Stimulated activated CD4-positive, alpha-beta T cell treated with anti-CD3 and anti-CD28 coated beads, TNF-alpha, amount 100 ng/mL, for 4 hours (primary cell): ENCODE measurements at regions not wholly inside any gene's neighbourhood (a gene's known extent, or its start where the extent isn't known, plus 50 kb on each side); places are given as distances from the start of the nearest gene placed in this dataset.
"Not testable (repeated sequence)": the region's sequence is repeated elsewhere in the genome, so short reads cannot be mapped to it uniquely, and the experiment has no call there.

ENCODE experiments used
- DNase-seq, 3 experiments: peaks; one replicate each; pipeline ENCODE4 v3.0.0-alpha.2; 2020; ENCODE audit warnings: low read depth in 3 of 3

- no peak for DNase-seq
Observed at GRCh38 chr11:12585861-12586260, 88.4 kb upstream of the TEAD1 start.

DNA sequence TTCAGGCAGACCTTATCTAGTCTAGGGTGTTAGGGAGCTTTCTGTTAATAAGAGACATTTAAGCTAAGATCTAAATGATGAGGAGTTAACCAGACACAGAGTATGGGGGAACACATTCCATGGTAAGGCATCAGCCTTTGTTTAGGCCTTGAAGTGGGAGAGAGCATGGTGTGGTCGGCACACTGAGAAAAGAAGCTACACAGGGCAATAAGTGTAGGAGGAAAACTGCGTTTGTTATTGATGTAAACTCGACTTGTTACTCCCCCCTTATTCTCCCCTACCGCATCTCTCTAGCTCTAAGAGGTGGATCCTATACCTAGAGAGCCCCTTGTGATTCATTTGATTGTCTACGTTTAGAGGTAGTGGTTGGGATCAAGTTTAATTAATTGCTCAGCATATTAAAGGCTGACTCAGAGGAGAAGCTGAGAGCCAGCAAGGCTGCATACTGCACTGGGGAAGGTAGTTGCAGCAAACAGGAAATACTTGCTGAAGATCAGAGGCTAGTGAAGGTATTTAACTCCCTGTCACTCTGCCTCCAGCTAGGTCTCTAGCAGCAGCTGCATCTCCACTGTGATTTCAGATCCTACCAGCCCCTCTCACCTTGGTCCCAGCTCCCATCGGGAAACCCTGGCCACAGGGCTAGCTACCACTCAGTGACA, 86.8 kb upstream of the TEAD1 start:
- DNase-seq, result no peak

DNA sequence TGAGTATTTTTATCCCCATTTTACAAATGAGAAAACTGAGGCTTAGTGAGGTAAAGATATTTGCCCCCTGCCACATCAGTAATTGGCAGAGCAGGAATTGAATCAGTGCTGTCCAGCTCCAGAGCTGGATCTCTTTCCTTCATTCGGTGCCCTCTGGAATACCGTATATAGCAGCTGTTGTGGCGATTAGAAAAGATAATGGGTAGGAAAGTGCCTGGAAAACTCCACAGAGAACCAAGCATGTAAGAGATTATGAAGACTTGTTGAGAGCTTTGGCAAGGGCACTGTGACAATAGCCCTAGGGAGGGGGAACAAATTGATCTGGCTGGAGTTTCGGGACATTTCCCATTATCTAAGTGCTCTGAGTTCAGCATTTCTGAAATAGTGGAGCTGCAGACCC, 82.5 kb upstream of the TEAD1 start:
- no peak for DNase-seq

GRCh38 chr11:12592283-12592682, 81.9 kb upstream of the TEAD1 start:
- no peak for DNase-seq

- DNase-seq, result not testable (repeated sequence)
Observed at GRCh38 chr11:12595089-12595847, 79.0 kb upstream of the TEAD1 start.

DNA sequence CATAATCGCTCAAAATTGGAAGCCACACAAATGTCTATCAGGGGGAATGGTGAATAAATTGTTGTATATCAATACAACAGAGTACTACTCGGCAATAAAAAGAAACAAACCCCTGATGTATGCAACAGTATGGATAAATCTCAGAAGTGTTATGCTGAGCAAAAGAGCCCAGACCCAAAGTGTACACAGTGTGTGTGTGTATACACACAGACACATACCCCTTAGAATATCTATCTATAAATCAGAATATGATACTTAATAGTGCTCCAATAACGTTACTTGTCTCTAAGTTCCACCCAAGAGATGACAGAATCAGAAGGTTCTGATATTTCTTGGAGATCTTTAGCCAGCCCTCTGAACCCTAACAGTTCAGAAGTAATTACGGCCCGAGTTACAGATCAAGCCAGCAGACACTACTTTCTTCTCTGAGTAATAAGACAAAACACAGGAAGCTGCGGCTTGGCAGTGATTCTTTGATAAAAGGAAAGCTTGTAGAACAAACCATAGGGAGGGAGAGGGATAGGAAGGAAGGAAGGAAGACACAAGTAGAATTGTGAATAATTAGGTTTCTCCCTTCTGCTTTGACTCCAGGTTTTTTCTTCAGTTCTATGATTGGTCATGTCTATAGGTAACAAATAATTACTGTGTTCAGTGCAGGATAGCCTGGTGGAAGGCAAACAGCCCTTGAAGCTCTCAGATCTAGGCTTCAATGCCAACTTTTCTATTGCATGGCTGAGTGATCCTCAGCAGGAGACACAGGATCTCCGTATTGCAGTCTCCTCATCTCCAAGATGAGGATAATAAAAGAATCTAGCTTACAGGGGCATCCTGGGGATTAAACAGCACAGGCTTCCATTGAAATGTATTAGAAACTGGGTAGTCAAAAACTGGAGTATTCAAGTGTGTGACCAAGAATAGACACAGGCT, 75.6 kb upstream of the TEAD1 start:
- DNase-seq, result no peak

DNA sequence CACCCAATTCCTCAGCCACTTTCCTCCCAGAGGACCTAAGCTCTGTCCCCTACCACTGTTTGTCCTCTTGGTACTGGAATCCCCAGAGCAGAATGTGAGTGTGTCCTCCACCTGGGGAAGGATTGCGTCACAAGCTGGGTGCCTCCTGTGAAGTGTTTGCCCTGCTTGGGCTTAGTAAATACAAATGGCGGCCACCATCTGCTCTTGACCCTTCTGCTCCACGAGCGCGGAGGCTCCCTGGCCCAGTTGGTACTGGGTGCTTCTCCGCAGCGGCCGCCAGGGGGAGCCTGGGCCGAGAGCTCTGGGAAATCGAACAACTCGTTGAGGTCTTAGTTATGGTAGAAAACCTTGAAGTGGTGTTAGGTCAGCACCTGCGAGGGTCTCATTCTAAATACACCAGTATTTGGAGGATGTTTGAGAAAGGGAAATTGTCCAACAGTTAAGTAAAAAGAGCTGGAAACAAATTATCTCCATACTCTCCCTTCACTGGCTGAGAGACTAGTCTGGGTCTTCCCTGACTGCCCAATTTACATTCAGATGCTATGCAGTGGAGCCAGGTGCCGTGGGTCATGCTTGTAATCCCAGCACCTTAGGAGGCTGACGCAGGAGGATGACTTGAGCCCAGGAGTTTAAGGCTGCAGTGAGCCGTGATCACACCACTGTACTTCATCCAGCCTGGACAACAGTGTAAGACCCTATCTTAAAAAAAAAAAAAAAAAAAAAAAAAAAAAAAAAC, 74.6 kb upstream of the TEAD1 start:
- DNase-seq, result peak in 2 of 3 experiments; percentile 9 to 21

- no peak for DNase-seq
Observed at GRCh38 chr11:12600829-12601228, 73.4 kb upstream of the TEAD1 start.

DNA sequence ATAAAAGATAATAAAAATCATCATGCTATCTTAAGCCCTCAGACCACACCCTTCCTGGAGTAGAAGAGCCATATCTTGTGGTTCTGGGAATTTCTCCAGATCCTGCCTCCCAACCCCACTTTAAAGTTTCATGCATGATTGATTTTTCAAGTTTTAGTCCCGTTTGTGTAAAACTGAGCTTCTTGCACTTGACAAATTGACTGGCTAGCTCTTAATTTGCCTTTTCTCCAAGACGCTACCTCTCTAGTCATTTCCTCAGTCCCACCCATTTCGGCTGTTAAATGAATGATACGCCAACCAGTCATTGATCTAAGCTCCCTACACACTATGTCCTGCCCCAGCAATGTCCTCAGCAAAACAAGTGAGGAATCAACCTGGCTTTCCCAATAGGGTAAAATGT, 71.8 kb upstream of the TEAD1 start:
- no peak for DNase-seq

GRCh38 chr11:12603143-12604088, 70.8 kb upstream of the TEAD1 start:
- no peak for DNase-seq

DNA sequence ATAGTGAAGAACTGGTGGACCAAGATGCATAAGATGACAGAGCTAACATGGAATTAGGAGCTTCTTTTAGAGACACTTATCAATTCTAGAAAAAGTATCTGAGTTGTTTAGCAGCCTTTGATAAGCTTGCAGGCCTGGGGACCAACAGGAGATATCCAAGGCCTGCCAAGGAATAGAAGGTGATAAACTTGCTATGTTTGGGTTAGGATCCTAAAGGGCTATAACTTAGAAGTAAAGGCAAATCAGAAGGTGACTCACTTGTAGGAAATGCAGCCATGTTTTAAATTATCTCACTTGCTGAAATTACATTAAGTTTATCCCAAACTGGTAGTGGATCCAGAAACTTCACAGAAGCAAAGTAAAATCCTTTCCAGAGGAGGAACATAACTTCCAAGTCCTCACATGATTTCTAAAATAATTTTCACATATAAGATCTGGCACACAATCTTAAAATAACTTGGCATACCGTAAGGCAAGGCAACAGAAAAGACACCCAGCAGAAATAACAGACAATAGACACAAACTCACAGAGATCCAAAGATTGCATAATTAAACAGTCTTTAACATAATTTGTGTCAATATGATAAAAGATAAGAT, 69.6 kb upstream of the TEAD1 start:
- no peak for DNase-seq

- no peak for DNase-seq
Observed at GRCh38 chr11:12606597-12606996, 67.6 kb upstream of the TEAD1 start.

DNA sequence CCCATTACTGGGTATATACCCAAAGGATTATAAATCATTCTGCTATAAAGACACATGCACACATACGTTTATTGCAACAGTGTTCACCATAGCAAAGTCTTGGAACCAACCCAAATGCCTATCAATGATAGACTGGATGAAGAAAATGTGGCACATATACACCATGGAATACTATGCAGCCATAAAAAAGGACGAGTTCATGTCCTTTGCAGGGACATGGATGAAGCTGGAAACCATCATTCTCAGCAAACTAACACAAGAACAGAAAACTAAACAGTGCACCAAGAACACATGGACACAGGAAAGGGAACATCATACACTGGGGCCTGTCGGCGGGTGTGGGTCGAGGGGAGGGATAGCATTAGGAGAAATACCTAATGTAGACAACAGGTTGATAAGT, 65.5 kb upstream of the TEAD1 start:
- DNase-seq, result not testable (repeated sequence)

DNA sequence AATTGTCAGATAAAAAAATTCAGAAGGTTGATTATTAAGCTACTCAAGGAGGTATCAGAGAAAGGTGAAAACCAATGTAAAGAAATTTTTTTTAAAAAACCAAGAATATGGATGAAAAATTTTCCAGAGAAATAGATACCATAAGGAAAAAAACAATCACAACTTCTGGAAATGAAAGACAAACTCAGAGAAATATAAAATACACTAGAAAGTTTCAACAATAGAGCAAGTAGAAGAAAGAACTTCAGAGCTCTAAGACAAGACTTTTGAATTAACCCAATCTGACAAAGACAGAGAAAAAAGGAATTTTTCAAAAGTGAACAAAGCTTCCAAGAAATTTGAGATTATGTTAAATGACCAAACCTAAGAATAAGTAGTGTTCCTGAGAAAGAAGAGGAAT, 62.9 kb upstream of the TEAD1 start:
- no peak for DNase-seq

DNA sequence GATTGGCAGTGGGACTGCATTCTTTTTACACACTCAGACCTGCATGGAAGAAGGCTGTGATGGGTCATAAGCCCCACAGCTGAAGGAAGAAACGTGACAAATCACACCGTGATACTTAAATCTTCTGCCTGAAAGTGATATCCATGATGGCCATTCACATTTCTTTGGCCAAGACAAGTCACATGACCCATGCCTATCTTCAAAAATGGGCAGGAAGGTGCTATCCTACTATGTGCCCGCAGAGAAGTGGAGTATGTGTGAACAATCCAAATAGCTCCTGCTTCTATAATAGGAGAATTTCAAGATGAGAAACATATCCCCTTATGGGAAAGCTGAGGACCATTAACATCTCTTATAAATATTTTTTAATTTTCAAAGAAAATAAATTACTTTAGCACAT, 56.6 kb upstream of the TEAD1 start:
- no peak for DNase-seq

DNA sequence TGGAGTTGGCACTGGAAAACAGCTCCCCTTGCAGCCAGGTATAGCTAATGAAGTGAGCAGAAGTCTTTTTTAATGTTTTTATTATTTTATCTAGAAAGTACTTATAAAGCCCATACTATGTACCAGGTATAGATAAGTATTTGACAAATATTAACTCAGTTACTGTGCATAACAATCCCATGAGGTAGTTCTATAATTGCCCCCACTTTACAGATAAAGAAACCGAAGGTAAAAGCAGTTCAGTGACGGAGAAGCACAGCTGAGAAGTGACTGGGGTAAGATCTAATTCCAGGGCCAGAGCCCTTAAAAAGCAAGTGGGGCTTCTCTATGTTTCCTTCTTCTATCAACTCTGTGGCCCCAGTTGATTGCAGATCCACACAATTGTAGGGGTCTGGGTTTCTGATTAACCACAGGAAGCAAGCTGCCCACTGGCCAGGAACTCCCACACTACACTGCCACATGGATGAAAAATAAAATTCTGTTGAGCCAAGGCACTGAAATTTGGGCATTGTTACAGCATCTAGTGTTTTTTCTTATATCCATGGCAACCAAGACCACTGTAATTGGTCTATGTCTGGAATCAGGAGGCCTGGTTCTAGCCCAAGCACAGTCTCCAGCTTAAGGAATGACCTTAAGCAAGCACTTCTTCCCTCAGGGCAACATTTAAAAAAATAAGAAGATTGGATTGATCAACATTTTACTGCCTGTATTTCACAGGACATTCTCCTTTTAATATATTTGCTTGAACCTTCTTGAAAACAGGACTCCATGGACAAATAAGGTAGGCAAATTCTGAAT, 55.3 kb upstream of the TEAD1 start:
- DNase-seq, result no peak

- no peak for DNase-seq
Observed at GRCh38 chr11:12623869-12624268, 50.4 kb upstream of the TEAD1 start.
